HG03159 (cell line): ENCODE measurements at regions not wholly inside any gene's neighbourhood (a gene's known extent, or its start where the extent isn't known, plus 50 kb on each side); places are given as distances from the start of the nearest gene placed in this dataset.
A peak's percentile ranks its signal among the peaks of the same experiment; 100 is the strongest.

Source experiments
- ATAC-seq: cut with Tn5 transposase; IDR thresholded peaks from one replicate; pipeline ENCODE4 v1.9.1; 2021; ENCODE audit warnings: mild to moderate bottlenecking, moderate library complexity; ENCODE audit not compliant: unreplicated experiment

- ATAC-seq = no peak
These were observed 206.7 kb upstream of the RFC3 start for GRCh38 chr13:33611121-33611805.

DNA sequence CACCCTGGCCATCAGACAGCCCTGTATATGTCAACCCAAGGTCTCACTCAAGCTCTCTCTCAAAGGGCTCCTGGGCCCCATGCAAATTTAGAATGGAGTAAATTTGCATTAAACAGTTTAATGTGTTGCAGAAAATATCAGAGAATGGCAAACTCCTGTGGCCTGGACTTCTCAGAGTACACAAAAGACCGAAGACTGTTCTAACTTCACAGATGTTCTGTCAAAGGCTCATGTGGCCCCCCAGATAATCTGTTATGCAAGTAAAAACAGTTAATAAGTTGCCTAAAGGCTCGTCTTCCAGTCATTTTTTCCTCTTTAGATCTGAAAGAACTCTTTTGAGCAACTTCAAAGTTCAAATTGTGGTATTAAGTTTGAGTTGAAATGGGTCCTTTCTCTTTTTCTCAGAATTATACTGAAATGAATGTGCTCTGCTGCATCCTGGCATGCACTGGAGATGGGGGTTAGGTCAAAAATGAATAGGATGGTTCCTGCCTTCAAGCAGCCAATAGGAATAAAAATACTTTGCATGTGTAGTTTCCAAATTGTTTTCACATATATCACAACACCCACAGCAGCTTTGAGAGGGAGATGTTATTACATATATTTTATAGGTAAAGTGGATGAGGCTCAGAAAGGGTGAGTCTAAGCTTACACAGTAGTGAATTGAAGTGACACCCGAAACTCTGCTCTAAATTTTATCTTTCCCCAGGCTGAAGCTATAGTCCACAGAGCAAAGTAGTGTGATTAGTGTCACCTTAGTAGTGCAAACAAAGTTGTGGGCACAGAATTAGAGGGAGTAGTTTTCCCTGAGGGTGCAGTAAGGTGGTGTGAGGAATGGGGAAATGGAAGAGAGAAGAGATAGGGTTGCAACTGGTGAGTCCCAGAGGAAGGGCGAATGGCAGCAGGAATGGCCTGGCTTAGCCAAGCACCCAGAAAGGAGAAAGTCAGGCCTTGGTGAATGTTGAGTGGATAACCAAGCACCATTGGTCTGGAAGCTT, 205.0 kb upstream of the RFC3 start:
- no peak for ATAC-seq

GRCh38 chr13:33615436-33615835, 202.5 kb upstream of the RFC3 start:
- ATAC-seq = no peak

DNA sequence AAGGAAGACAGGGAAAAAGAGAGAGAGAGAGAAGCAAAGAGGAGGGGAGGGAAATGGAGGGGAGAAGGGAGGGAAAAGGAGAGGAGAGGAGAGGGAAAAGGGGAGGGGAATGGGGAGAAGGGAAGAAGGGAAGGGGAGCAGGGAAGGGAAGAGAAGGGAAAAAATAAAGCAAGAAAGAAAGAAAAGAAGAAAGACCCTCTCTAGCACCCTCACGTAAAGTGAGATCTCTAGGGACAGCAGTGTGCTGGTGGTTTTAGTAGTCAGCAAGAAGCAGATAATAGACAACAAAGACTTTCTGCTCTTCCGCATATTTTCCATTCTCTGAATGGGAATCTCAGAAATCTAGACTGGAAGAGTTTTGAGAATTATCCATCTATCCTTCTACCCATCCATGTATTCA, 201.8 kb upstream of the RFC3 start:
- ATAC-seq = no peak

DNA sequence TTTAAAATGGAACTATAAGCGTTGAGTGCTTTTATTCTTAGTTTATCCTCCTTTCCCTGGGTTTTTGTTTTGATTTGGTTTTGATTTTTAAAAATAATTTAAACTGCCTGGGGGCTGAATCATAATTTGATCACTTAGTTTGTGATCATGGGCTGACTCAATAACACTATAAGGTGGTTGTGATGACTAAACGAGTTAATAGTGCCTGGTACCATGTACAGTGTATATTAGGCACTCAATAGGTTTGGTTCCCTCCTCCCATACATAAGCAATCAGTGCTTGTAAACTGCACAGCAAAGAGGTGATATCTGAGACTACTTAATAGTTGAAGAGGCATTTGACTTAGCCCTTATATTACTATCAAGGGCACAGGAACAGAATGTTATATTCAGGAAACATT, 200.9 kb upstream of the RFC3 start:
- no peak for ATAC-seq

GRCh38 chr13:33624253-33624652, 193.7 kb upstream of the RFC3 start:
- no peak for ATAC-seq

DNA sequence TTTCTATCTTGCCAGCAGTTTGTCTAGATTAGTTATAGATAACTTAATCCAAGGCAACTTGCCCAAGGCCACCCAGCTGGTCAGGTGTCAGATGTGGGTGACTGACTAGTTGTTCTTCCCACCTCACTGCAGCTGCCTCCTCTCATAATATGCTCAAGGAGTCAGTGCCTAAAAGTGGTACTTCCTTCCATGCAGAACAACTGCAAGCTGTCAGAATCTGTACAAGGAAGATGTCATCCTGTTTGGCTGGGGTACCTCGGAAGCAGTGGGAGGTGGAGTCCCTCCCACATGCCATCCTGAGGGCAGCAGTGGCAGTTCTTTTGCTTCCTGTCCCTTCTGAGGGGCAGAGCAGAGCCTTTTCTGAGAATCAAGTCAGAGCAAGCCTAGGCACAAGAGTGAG, 193.2 kb upstream of the RFC3 start:
- ATAC-seq = no peak

DNA sequence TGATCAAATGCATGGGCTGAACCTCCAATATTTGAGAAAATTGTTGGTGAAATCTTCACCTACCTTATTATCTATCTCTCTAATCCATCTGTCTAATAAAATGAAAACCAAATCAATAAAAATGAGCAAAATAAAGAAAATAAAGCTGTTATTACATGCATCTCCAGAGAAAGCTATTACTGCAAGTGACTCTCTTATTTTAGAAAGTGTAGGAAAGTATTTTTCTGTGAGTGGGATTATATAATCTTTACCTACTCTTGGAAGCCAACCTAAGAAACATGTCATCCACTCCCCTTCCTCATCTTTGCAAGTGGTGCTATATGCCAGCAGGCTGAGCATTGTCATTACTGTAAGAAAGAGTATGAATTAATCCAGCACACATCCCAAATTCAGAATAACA, 191.5 kb upstream of the RFC3 start:
- no peak for ATAC-seq

- no peak for ATAC-seq
These were observed 189.3 kb upstream of the RFC3 start for GRCh38 chr13:33628662-33629061.

DNA sequence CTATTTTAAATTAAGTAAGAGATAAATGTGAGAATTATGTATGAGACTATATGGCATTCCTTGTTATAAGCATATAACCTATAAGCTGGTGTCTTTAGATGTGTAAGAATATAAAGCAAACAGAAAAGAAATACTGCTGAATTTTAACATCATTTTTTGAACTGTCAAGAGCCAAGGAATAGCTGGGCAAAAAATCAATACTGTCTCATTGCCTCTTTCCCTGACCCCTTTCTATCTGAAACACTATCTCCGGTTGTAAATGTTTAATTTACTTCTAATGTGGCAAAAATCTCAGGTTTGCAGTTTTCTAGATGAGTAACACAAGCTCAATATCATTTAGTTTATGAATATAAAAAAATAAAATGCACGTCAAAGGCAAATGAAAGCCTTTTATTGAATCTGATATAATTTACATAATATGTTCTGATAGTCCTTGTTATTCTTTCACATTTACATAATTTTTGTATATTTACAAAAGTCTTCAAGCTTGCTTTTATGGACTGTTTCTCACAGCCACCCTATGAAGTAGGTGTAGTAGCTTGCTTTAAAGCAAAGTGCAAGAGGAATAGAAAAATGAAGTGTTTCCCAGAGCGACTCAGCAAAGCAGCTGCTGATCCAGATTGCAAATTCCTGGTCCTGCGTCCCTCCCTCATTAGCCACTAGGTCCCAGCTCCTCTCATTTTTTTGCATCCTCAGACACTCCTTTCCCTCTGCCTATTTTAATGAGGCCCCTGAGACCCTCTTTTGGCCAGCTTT, 188.2 kb upstream of the RFC3 start:
- ATAC-seq = no peak

- no peak for ATAC-seq
These were observed 184.0 kb upstream of the RFC3 start for GRCh38 chr13:33633701-33634545.

DNA sequence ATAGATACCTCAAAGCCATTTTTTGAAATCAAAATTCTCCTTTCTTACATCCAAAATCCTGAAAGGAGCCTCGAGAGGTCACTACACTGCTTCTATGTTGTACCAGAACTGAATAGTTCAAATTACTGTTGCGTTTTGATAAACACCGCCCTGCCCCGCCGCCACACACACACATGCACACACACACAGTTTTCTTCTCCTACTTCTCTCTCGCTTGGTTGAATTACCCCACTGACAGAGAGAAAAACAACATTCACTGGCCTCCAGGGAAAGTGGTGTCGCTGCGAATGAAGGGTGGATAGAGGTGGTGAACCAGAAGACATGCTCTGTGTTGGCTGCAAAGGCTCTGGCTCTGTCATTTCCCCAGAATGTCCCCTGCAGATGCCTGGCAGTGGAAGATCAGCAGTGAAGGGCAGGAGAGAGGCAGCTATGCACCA, 183.4 kb upstream of the RFC3 start:
- no peak for ATAC-seq

DNA sequence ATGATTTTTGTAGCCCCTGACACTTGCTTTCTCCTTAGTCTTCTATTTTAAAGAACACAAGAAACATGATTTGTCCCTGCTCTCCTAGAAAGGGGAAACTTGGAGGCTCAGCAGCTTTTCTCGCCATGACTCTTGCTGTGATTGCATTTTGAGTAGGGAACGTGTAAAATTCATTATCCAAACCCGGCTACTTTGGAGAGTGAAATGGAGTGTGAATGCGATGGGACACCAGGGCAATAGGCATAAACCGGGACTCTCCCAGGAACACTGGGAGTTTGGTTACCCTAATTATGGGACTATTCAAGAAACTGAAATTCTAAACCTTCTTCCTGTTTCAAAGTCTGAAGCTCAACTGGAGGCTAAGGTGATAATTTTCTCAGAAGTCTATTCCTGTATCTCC, 181.7 kb upstream of the RFC3 start:
- no peak for ATAC-seq

DNA sequence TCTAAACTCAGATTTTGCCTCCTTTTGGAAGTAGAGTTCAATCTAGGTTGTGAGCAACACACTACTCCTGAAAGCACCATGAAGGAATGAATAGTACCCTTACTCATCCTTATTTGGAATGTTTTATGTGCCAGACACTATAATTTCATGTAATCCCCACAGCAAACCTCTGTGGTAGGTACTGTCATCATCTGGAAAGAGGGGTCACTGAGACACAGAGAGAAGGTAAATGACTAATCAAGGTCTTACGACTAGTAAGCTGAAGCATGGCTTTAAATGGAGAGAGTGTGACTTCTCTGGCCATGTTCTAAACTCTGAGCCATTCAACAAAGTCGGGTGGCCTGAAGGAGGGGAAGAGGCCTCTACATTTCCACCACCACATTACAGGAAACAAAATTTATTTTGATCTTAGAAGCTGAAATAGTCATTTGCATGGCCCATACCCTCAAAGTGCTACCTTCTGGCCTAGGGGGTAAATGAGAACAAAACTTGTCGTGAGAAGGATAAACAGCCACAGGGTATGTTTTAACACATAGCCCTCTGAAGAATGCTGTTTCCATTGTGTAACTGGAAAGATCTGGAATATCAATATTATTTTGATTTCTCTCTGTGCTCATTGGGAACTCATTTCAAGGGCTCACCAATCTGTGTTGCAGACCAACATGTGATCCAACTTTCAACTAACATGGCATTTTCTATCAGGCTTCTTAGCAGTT, 180.8 kb upstream of the RFC3 start:
- no peak for ATAC-seq

GRCh38 chr13:33637978-33638743, 179.8 kb upstream of the RFC3 start:
- ATAC-seq = no peak

GRCh38 chr13:33639158-33639557, 178.8 kb upstream of the RFC3 start:
- no peak for ATAC-seq

GRCh38 chr13:33639626-33640080, 178.3 kb upstream of the RFC3 start:
- peak; percentile 74 for ATAC-seq

GRCh38 chr13:33640832-33641231, 177.1 kb upstream of the RFC3 start:
- no peak for ATAC-seq
